Stimulated activated CD4-positive, alpha-beta T cell treated with anti-CD3 and anti-CD28 coated beads, Interleukin-2, amount 100 ng/mL, for 24 hours (primary cell): ENCODE measurements at regions not wholly inside any gene's neighbourhood (a gene's known extent, or its start where the extent isn't known, plus 50 kb on each side); places are given as distances from the start of the nearest gene placed in this dataset.

Experiments used
- DNase-seq, 2 donors: peaks; one replicate each; pipeline ENCODE4 v3.0.0-alpha.2; 2020

GRCh38 chrX:39616098-39616729 lies 481.5 kb downstream of the BCOR start:
- DNase-seq: no peak

- no peak for DNase-seq
These were observed 481.0 kb downstream of the BCOR start for GRCh38 chrX:39616731-39617130.

- DNase-seq: no peak
These were observed 479.6 kb downstream of the BCOR start for GRCh38 chrX:39618178-39618577.

GRCh38 chrX:39619182-39620009 lies 478.4 kb downstream of the BCOR start:
- no peak for DNase-seq

- no peak for DNase-seq
These were observed 473.6 kb downstream of the BCOR start for GRCh38 chrX:39624166-39624565.

- no peak for DNase-seq
These were observed 471.9 kb downstream of the BCOR start for GRCh38 chrX:39625810-39626209.

GRCh38 chrX:39626749-39627148 lies 471.0 kb downstream of the BCOR start:
- no peak for DNase-seq

GRCh38 chrX:39627257-39627656 lies 470.5 kb downstream of the BCOR start:
- no peak for DNase-seq

GRCh38 chrX:39629001-39629400 lies 468.8 kb downstream of the BCOR start:
- DNase-seq: no peak

- DNase-seq: no peak
These were observed 467.4 kb downstream of the BCOR start for GRCh38 chrX:39630344-39630743.

- no peak for DNase-seq
These were observed 466.2 kb downstream of the BCOR start for GRCh38 chrX:39631276-39632229.

GRCh38 chrX:39633293-39633692 lies 464.5 kb downstream of the BCOR start:
- DNase-seq: no peak

- DNase-seq: no peak
These were observed 461.3 kb downstream of the BCOR start for GRCh38 chrX:39636481-39636880.

- DNase-seq: no peak
These were observed 459.2 kb downstream of the BCOR start for GRCh38 chrX:39638526-39638925.

- DNase-seq: no peak
These were observed 457.9 kb downstream of the BCOR start for GRCh38 chrX:39639871-39640270.

- no peak for DNase-seq
These were observed 456.9 kb downstream of the BCOR start for GRCh38 chrX:39640866-39641265.

GRCh38 chrX:39642071-39642470 lies 455.7 kb downstream of the BCOR start:
- DNase-seq: no peak

- DNase-seq: no peak
These were observed 454.2 kb downstream of the BCOR start for GRCh38 chrX:39643550-39643949.

- peak in 1 of 2 donors; percentile 41 for DNase-seq
These were observed 452.4 kb downstream of the BCOR start for GRCh38 chrX:39645178-39645895.

- DNase-seq: no peak
These were observed 449.1 kb downstream of the BCOR start for GRCh38 chrX:39648548-39649254.

GRCh38 chrX:39650768-39651347 lies 446.9 kb downstream of the BCOR start:
- DNase-seq: no peak

- peak; percentile 22 to 23 for DNase-seq
These were observed 445.4 kb downstream of the BCOR start for GRCh38 chrX:39652336-39652735.
